H9 (cell line): ENCODE measurements at regions not wholly inside any gene's neighbourhood (a gene's known extent, or its start where the extent isn't known, plus 50 kb on each side); places are given as distances from the start of the nearest gene placed in this dataset.

Source experiments
- DNase-seq: peaks from one replicate; pipeline ENCODE4 v3.0.0-alpha.2; 2017
- H2AFZ ChIP-seq: one replicate; pipeline ENCODE4 v1.6.1; 2013; ENCODE audit warnings: mild to moderate bottlenecking, low read length, control low read depth, moderate library complexity
- H2AK5ac ChIP-seq: 2 replicates; pipeline ENCODE4 v1.6.1; 2013; ENCODE audit warnings: low read length, control low read depth, mixed read lengths; ENCODE audit not compliant: insufficient read length
- H2BK120ac ChIP-seq: one replicate; pipeline ENCODE4 v1.6.1; 2013; ENCODE audit warnings: low read depth, mild to moderate bottlenecking, low read length, control low read depth, inconsistent platforms; ENCODE audit not compliant: poor library complexity, severe bottlenecking
- H2BK12ac ChIP-seq: 2 replicates; pipeline ENCODE4 v1.6.1; 2013; ENCODE audit warnings: low read length, control low read depth, mixed read lengths, low read depth; ENCODE audit not compliant: insufficient read length
- H2BK15ac ChIP-seq: 2 replicates; pipeline ENCODE4 v1.6.1; 2013; ENCODE audit warnings: low read depth, low read length, control low read depth
- H2BK20ac ChIP-seq: one replicate; pipeline ENCODE4 v1.6.1; 2013; ENCODE audit warnings: low read depth, mild to moderate bottlenecking, low read length, control low read depth, inconsistent platforms; ENCODE audit not compliant: poor library complexity, severe bottlenecking
- H2BK5ac ChIP-seq: 2 replicates; pipeline ENCODE4 v1.6.1; 2013; ENCODE audit warnings: low read length, control low read depth, mixed read lengths; ENCODE audit not compliant: insufficient read length
- H3K14ac ChIP-seq: 2 replicates; pipeline ENCODE4 v1.6.1; 2013; ENCODE audit warnings: low read length, control low read depth; ENCODE audit not compliant: insufficient read depth
- H3K18ac ChIP-seq: 2 replicates; pipeline ENCODE4 v1.6.1; 2013; ENCODE audit warnings: low read depth, mild to moderate bottlenecking, mixed read lengths, low read length, control low read depth; ENCODE audit not compliant: insufficient read length
- H3K23ac ChIP-seq: 2 replicates; pipeline ENCODE4 v1.6.1; 2013; ENCODE audit warnings: low read length, control low read depth, mixed read lengths, low read depth; ENCODE audit not compliant: insufficient read length
- H3K23me2 ChIP-seq: 2 replicates; pipeline ENCODE4 v1.6.1; 2013; ENCODE audit warnings: low read depth, mild to moderate bottlenecking, mixed read lengths, low read length, control low read depth; ENCODE audit not compliant: insufficient read length, poor library complexity, severe bottlenecking
- H3K27ac ChIP-seq: 2 replicates; pipeline ENCODE4 v1.5.1; 2013; ENCODE audit warnings: low read length, control low read depth, mixed read lengths, low read depth; ENCODE audit not compliant: insufficient read length
- H3K27me3 ChIP-seq: 2 replicates; pipeline ENCODE4 v1.6.1; 2013; ENCODE audit warnings: low read length, control low read depth, inconsistent platforms; ENCODE audit not compliant: insufficient read depth
- H3K4ac ChIP-seq: 2 replicates; pipeline ENCODE4 v1.6.1; 2013; ENCODE audit warnings: low read depth, mild to moderate bottlenecking, control low read depth, inconsistent platforms, low read length, moderate library complexity
- H3K4me1 ChIP-seq: 2 replicates; pipeline ENCODE4 v1.6.1; 2013; ENCODE audit warnings: low read length, control low read depth, inconsistent platforms; ENCODE audit not compliant: insufficient read depth
- H3K4me2 ChIP-seq: 2 replicates; pipeline ENCODE4 v1.6.1; 2013; ENCODE audit warnings: low read length, control low read depth, mixed read lengths; ENCODE audit not compliant: insufficient read length, insufficient read depth
- H3K56ac ChIP-seq: 2 replicates; pipeline ENCODE4 v1.6.1; 2013; ENCODE audit warnings: low read depth, mild to moderate bottlenecking, mixed read lengths, low read length, control low read depth; ENCODE audit not compliant: insufficient read length
- H3K79me1 ChIP-seq: 2 replicates; pipeline ENCODE4 v1.6.1; 2013; ENCODE audit warnings: low read depth, mild to moderate bottlenecking, moderate library complexity, low read length, control low read depth, inconsistent platforms; ENCODE audit not compliant: insufficient read depth, poor library complexity, severe bottlenecking
- H3K79me2 ChIP-seq: 2 replicates; pipeline ENCODE4 v1.6.1; 2013; ENCODE audit warnings: low read length, control low read depth, inconsistent platforms; ENCODE audit not compliant: insufficient read depth
- H3K9ac ChIP-seq: 2 replicates; pipeline ENCODE4 v1.6.1; 2013; ENCODE audit warnings: low read length, control low read depth, mixed read lengths; ENCODE audit not compliant: insufficient read length; ENCODE audit errors: extremely low read depth
- H3K9me3 ChIP-seq: one replicate; pipeline ENCODE4 v1.6.1; 2013; ENCODE audit warnings: low read depth, low read length, inconsistent platforms; ENCODE audit not compliant: control insufficient read depth
- H3T11ph ChIP-seq: one replicate; pipeline ENCODE4 v1.6.1; 2013; ENCODE audit warnings: mild to moderate bottlenecking, low read length, control low read depth, inconsistent platforms
- H4K20me1 ChIP-seq: one replicate; pipeline ENCODE4 v1.6.1; 2013; ENCODE audit not compliant: control insufficient read depth, insufficient read length, insufficient read depth
- H4K5ac ChIP-seq: 2 replicates; pipeline ENCODE4 v1.6.1; 2013; ENCODE audit warnings: low read depth, mild to moderate bottlenecking, mixed read lengths, low read length, control low read depth; ENCODE audit not compliant: insufficient read length
- H4K8ac ChIP-seq: replicated peaks from 2 replicates; pipeline ENCODE4 v1.6.1; 2013; ENCODE audit warnings: low read length, control low read depth, mixed read lengths, low read depth; ENCODE audit not compliant: insufficient read length
- H4K91ac ChIP-seq: 2 replicates; pipeline ENCODE4 v1.6.1; 2013; ENCODE audit warnings: low read depth, mild to moderate bottlenecking, moderate library complexity, mixed read lengths, low read length, control low read depth; ENCODE audit not compliant: insufficient read length
- H3K27ac Mint-ChIP-seq, 3 experiments: 2 replicates in 2 of 3; 3 replicates in 1 of 3; pipeline ENCODE4 v1.8.0; 2020 to 2021; ENCODE audit warnings: mixed read lengths in 3 of 3, mild to moderate bottlenecking in 1 of 3, moderate library complexity in 1 of 3
- H3K27me3 Mint-ChIP-seq: 2 replicates; pipeline ENCODE4 v1.8.0; 2021; ENCODE audit warnings: low read depth, mild to moderate bottlenecking, moderate library complexity, mixed read lengths
- H3K36me3 Mint-ChIP-seq, 3 experiments: 2 replicates in 2 of 3; 3 replicates in 1 of 3; pipeline ENCODE4 v1.8.0; 2020 to 2021; ENCODE audit warnings: low read depth in 3 of 3, mixed read lengths in 3 of 3; ENCODE audit not compliant: insufficient read depth in 1 of 3
- H3K4me1 Mint-ChIP-seq, 2 experiments: 2 replicates each; pipeline ENCODE4 v1.8.0; 2020; ENCODE audit warnings: mixed read lengths in 2 of 2
- H3K4me3 Mint-ChIP-seq, 2 experiments: 2 replicates in 1 of 2; 3 replicates in 1 of 2; pipeline ENCODE4 v1.8.0; 2020 to 2021; ENCODE audit warnings: mild to moderate bottlenecking in 2 of 2, mixed read lengths in 2 of 2, moderate library complexity in 1 of 2
- H3K9me3 Mint-ChIP-seq, 2 experiments: 2 replicates in 1 of 2; 3 replicates in 1 of 2; pipeline ENCODE4 v1.8.0; 2020; ENCODE audit warnings: mild to moderate bottlenecking in 2 of 2, mixed read lengths in 2 of 2, moderate library complexity in 1 of 2
- WGBS: extraction: QIAGEN DNeasy Blood & Tissue Kit; methylation state at CpG from one replicate; pipeline ENCODE4 v1.1.7; 2013; ENCODE audit warnings: missing lambda C conversion rate, low lambda C conversion rate, mixed read lengths; ENCODE audit not compliant: insufficient read length; ENCODE audit errors: extremely low coverage; 5-methylcytosine and 5-hydroxymethylcytosine counted together
- TF ChIP-seq, protein P1 (sequence below): fragments of 200-600 bp; sonication (generic); conservative IDR thresholded peaks from 3 replicates; pipeline ENCODE4 v1.8.0; 2021; ENCODE audit warnings: antibody characterized with exemption, mild to moderate bottlenecking

DNA sequence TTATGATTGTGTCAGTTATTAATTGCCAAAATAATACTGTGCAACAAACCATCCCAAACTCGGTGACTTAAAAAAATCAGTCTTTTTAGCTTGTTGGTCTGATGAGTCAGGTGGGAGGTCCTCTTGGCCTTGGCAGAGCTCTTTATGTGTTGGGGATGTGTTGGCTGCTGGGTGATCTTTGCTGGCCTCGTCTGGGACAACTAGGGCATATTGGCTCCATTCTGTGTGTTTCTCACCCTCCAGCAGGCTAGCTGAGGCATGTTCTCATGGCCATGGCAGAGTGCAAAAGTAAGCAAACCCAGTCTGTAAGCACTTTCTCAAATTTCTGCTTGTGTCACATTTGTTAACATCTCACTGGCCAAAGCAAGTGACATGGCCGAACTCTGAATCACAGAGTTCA is 251.6 kb downstream of the RPLP1 start:
- no peak overlapping the region for H4K8ac ChIP-seq
- no peak overlapping the region for H2BK5ac ChIP-seq
- no peaks in the 10 kb centered on the region for H3K4me1 ChIP-seq
- Mint-ChIP-seq H3K9me3 (peaks cover 19 to 24% of the 10 kb centered on the region in 2 experiments), H3K4me3 (no peak overlapping the region), H3K4me1 (peaks cover 0 to 4% of the 10 kb centered on the region in 2 experiments; a peak in 1 of 4 replicates), H3K27ac (no peak overlapping the region), H3K27me3 (peaks cover 4% of the 10 kb centered on the region), H3K36me3 (peaks cover 8 to 11% (median 8%) of the 10 kb centered on the region in 3 experiments)
- no peak overlapping the region for H4K91ac ChIP-seq
- H2AK5ac ChIP-seq, result no peak overlapping the region
- no peak overlapping the region for H2BK20ac ChIP-seq
- no peak overlapping the region for H3T11ph ChIP-seq
- H3K4ac ChIP-seq, result no peak overlapping the region
- H3K79me2 ChIP-seq, result no peaks in the 10 kb centered on the region
- no peak overlapping the region for H3K18ac ChIP-seq
- no peaks in the 10 kb centered on the region for H3K23me2 ChIP-seq
- no peak for DNase-seq
- H3K27me3 ChIP-seq, result no peaks in the 10 kb centered on the region
- H3K56ac ChIP-seq, result no peak overlapping the region
- no peaks in the 10 kb centered on the region for H3K9me3 ChIP-seq
- H2AFZ ChIP-seq, result no peak overlapping the region
- no peak overlapping the region for H4K5ac ChIP-seq
- no peak overlapping the region for H3K14ac ChIP-seq
- no CpG with 5 or more reads among the region's 3 CpGs for WGBS
- H3K4me2 ChIP-seq, result no peak overlapping the region
- TF ChIP-seq, protein P1, sequence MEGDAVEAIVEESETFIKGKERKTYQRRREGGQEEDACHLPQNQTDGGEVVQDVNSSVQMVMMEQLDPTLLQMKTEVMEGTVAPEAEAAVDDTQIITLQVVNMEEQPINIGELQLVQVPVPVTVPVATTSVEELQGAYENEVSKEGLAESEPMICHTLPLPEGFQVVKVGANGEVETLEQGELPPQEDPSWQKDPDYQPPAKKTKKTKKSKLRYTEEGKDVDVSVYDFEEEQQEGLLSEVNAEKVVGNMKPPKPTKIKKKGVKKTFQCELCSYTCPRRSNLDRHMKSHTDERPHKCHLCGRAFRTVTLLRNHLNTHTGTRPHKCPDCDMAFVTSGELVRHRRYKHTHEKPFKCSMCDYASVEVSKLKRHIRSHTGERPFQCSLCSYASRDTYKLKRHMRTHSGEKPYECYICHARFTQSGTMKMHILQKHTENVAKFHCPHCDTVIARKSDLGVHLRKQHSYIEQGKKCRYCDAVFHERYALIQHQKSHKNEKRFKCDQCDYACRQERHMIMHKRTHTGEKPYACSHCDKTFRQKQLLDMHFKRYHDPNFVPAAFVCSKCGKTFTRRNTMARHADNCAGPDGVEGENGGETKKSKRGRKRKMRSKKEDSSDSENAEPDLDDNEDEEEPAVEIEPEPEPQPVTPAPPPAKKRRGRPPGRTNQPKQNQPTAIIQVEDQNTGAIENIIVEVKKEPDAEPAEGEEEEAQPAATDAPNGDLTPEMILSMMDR, result no peak
- H3K27ac ChIP-seq, result no peak overlapping the region
- no peak overlapping the region for H2BK12ac ChIP-seq
- no peak overlapping the region for H2BK120ac ChIP-seq
- H3K23ac ChIP-seq, result no peak overlapping the region
- no peak overlapping the region for H2BK15ac ChIP-seq
- no peaks in the 10 kb centered on the region for H3K79me1 ChIP-seq
- H4K20me1 ChIP-seq, result no peaks in the 10 kb centered on the region
- no peak overlapping the region for H3K9ac ChIP-seq
